PFSK-1 (cell line): ENCODE measurements at regions not wholly inside any gene's neighbourhood (a gene's known extent, or its start where the extent isn't known, plus 50 kb on each side); places are given as distances from the start of the nearest gene placed in this dataset.

Experiments
- FOXP2 ChIP-seq: optimal IDR thresholded peaks from 2 replicates; pipeline ENCODE3; 2011; ENCODE audit warnings: borderline replicate concordance, control low read depth, inconsistent platforms; ENCODE audit not compliant: insufficient read depth; ENCODE audit errors: extremely low read length, extremely low read depth
- POLR2AphosphoS5 ChIP-seq: IDR thresholded peaks from 2 replicates; pipeline ENCODE4 v1.6.1; 2012; ENCODE audit warnings: low read depth, mild to moderate bottlenecking, control low read depth, low read length, moderate library complexity
- REST ChIP-seq, 2 experiments: IDR thresholded peaks; 2 replicates each; pipeline versions ENCODE4 v1.6.1 to v1.8.0; 2011 to 2012; ENCODE audit warnings: low read depth in 2 of 2, low read length in 2 of 2, control low read depth in 1 of 2, inconsistent platforms in 1 of 2, mild to moderate bottlenecking in 1 of 2, moderate library complexity in 1 of 2; ENCODE audit not compliant: insufficient read depth in 1 of 2
- TAF1 ChIP-seq: IDR thresholded peaks from 2 replicates; pipeline ENCODE4 v1.6.1; 2012; ENCODE audit warnings: low read length, control low read depth, borderline replicate concordance; ENCODE audit not compliant: insufficient read depth

DNA sequence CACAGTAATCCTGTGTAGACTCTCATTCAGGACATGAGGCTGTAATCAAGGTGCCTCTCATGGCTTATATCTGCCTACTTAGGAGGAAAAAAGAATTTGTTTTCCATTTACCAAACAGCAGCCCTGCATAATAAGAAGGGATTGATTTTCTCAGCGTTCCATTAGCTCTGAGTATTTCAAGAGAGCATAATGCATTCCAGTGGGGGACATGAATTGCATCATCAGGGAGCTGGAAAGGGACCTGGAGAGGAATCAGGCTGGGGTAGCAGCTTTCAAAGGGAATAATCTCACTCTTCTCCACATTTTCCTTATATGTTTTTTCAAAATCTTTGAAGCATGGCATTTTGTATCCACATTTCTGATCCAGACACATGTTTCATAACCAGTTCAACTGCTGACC is 150.6 kb upstream of the ANKRD28 start:
- TF ChIP-seq POLR2AphosphoS5, result no peak
- no peak for TF ChIP-seq TAF1
- no peak for TF ChIP-seq FOXP2
- TF ChIP-seq REST (IDR thresholded peaks at IDR 0.05; ENCODE audit: insufficient read depth in 1 of 2, low read depth in 2 of 2, low read length in 2 of 2), result no peak
